HTR-8/SVneo (cell line): ENCODE measurements at regions not wholly inside any gene's neighbourhood (a gene's known extent, or its start where the extent isn't known, plus 50 kb on each side); places are given as distances from the start of the nearest gene placed in this dataset.

Experiments
- DNase-seq: peaks from one replicate; pipeline ENCODE4 v3.0.0; 2011; ENCODE audit warnings: low spot score, mixed read lengths; ENCODE audit not compliant: insufficient read length
- FAIRE-seq: peaks from 2 replicates; lab custom pipeline; 2011; peaks lifted over from hg19 to GRCh38; lab: Jason Lieb, UNC

GRCh38 chr11:105344938-105345337 is 205.4 kb upstream of the CARD18 start:
- FAIRE-seq, result no peak

GRCh38 chr11:105334025-105334714 is 194.6 kb upstream of the CARD18 start:
- DNase-seq (no peak), FAIRE-seq (no peak)

More at GRCh38 chr11:105344938-105345337, 205.4 kb upstream of the CARD18 start:
- DNase-seq, result no peak

GRCh38 chr11:105333153-105333552 is 193.6 kb upstream of the CARD18 start:
- no peak for FAIRE-seq
- no peak for DNase-seq

- FAIRE-seq (no peak), DNase-seq (no peak)
Measured at GRCh38 chr11:105332171-105332570, 192.6 kb upstream of the CARD18 start.

- no peak for FAIRE-seq
- DNase-seq, result no peak
Measured at GRCh38 chr11:105328061-105328460, 188.5 kb upstream of the CARD18 start.

GRCh38 chr11:105324156-105324555 is 184.6 kb upstream of the CARD18 start:
- DNase-seq (no peak), FAIRE-seq (no peak)

GRCh38 chr11:105321696-105322095 is 182.1 kb upstream of the CARD18 start:
- FAIRE-seq (no peak), DNase-seq (no peak)

- DNase-seq (no peak), FAIRE-seq (no peak)
Measured at GRCh38 chr11:105315287-105315686, 175.7 kb upstream of the CARD18 start.

GRCh38 chr11:105312266-105312665 is 172.7 kb upstream of the CARD18 start:
- no peak for DNase-seq
- no peak for FAIRE-seq

- peak; percentile 10 for DNase-seq
- no peak for FAIRE-seq
Measured at GRCh38 chr11:105298630-105299029, 159.1 kb upstream of the CARD18 start.

- no peak for DNase-seq
- FAIRE-seq, result no peak
Measured at GRCh38 chr11:105298174-105298573, 158.6 kb upstream of the CARD18 start.

GRCh38 chr11:105297463-105297862 is 157.9 kb upstream of the CARD18 start:
- no peak for FAIRE-seq
- DNase-seq, result peak; percentile 31

GRCh38 chr11:105296806-105297205 is 157.2 kb upstream of the CARD18 start:
- DNase-seq (no peak), FAIRE-seq (no peak)

GRCh38 chr11:105296386-105296785 is 156.8 kb upstream of the CARD18 start:
- DNase-seq, result no peak
- no peak for FAIRE-seq

GRCh38 chr11:105282658-105283057 is 143.1 kb upstream of the CARD18 start:
- no peak for DNase-seq

GRCh38 chr11:105274631-105275030 is 135.1 kb upstream of the CARD18 start:
- DNase-seq, result no peak
- FAIRE-seq, result no peak

More at GRCh38 chr11:105282658-105283057, 143.1 kb upstream of the CARD18 start:
- FAIRE-seq, result no peak

- no peak for FAIRE-seq
- no peak for DNase-seq
Measured at GRCh38 chr11:105273660-105274280, 134.2 kb upstream of the CARD18 start.

GRCh38 chr11:105269862-105270261 is 130.3 kb upstream of the CARD18 start:
- no peak for FAIRE-seq
- no peak for DNase-seq

GRCh38 chr11:105268404-105269062 is 129.0 kb upstream of the CARD18 start:
- no peak for DNase-seq
- FAIRE-seq, result no peak

GRCh38 chr11:105265845-105266244 is 126.3 kb upstream of the CARD18 start:
- FAIRE-seq, result no peak
- DNase-seq, result no peak

GRCh38 chr11:105260976-105261375 is 121.4 kb upstream of the CARD18 start:
- DNase-seq (no peak), FAIRE-seq (no peak)
